ENCODE measurements at regions not wholly inside any gene's neighbourhood (a gene's known extent, or its start where the extent isn't known, plus 50 kb on each side); places are given as distances from the start of the nearest gene placed in this dataset.

DNA sequence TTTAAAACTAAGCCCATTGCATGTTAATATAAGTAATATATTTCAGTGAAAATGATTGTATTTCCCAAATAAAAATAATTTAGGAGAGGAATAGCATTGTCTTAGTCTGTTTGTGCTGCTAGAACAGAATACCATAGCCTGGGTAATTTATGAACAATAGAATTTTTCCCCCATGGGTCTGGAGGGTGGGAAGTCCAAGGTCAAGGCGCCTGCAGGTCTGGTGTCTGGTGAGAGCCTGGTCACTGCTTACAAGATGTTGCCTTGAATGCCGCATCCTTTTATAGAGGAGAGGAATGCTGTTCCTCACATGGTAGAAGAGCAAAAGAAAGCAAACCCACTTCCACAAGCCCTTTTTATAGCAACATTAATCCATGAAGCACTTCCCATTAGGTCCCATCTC lies 161.3 kb upstream of the ZFHX3 start:
- Histone ChIP-seq H2AK9ac (replicated peaks; ENCODE audit: low read depth, low read length, poor library complexity) (no peak overlapping the region), H4K8ac (ENCODE audit: low read depth in 2 of 2, low read length in 2 of 2) (no peak overlapping the region), H3K27ac (ENCODE audit: insufficient read depth, low read length) (no peak overlapping the region), H2AK5ac (ENCODE audit: low read depth, low read length) (no peak overlapping the region), H3K18ac (ENCODE audit: low read depth, low read length) (no peak overlapping the region), H3K14ac (replicated peaks; ENCODE audit: low read depth, low read length) (no peak overlapping the region), H3K4me3 (ENCODE audit: insufficient read depth, low read depth, low read length) (no peak overlapping the region), H3K9ac (ENCODE audit: low read depth, low read length) (no peak overlapping the region), H3K79me1 (ENCODE audit: low read depth in 1 of 2, low read length in 2 of 2) (no peaks in the 10 kb centered on the region), H2AFZ (replicated peaks; ENCODE audit: low read length, poor library complexity) (no peak overlapping the region), H3K27me3 (ENCODE audit: control insufficient read depth, insufficient read depth, low read length) (no peaks in the 10 kb centered on the region), H2BK15ac (ENCODE audit: low read depth, low read length) (no peak overlapping the region), H3K9me3 (ENCODE audit: control insufficient read depth, insufficient read depth, low read length) (peaks cover 3% of the 10 kb centered on the region), H3K36me3 (ENCODE audit: control insufficient read depth, insufficient read depth, low read length) (no peaks in the 10 kb centered on the region), H4K91ac (ENCODE audit: insufficient read depth, low read depth, low read length) (no peak overlapping the region), H2BK5ac (ENCODE audit: low read depth, low read length, poor library complexity, severe bottlenecking) (no peak overlapping the region), H4K5ac (ENCODE audit: low read depth, low read length) (no peak overlapping the region), H3K56ac (ENCODE audit: extremely low read depth, insufficient read depth, low read length) (no peak overlapping the region), H4K20me1 (ENCODE audit: insufficient read depth, low read length) (no peaks in the 10 kb centered on the region), H3K9me1 (ENCODE audit: insufficient read depth, low read length) (peaks cover 4% of the 10 kb centered on the region; the same call in 1 of the 2 replicates), H3K4ac (ENCODE audit: low read depth, low read length) (no peak overlapping the region), H3K4me1 (ENCODE audit: control insufficient read depth, insufficient read depth, low read length) (peaks cover 14% of the 10 kb centered on the region), H2BK120ac (ENCODE audit: low read depth, low read length) (no peak overlapping the region), H2BK20ac (ENCODE audit: low read depth, low read length) (no peak overlapping the region), H3K23ac (ENCODE audit: low read depth, low read length) (no peak overlapping the region), H3K4me2 (ENCODE audit: low read depth, low read length) (no peak overlapping the region)
- TF ChIP-seq, protein P1, sequence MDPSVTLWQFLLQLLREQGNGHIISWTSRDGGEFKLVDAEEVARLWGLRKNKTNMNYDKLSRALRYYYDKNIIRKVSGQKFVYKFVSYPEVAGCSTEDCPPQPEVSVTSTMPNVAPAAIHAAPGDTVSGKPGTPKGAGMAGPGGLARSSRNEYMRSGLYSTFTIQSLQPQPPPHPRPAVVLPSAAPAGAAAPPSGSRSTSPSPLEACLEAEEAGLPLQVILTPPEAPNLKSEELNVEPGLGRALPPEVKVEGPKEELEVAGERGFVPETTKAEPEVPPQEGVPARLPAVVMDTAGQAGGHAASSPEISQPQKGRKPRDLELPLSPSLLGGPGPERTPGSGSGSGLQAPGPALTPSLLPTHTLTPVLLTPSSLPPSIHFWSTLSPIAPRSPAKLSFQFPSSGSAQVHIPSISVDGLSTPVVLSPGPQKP (IDR thresholded peaks at IDR 0.05; ENCODE audit: borderline replicate concordance, low read depth, low read length), result no peak
- no peak for TF ChIP-seq FOS (IDR thresholded peaks at IDR 0.05; ENCODE audit: low read depth, low read length)
- no peak for TF ChIP-seq CEBPB (IDR thresholded peaks at IDR 0.05; ENCODE audit: low read depth, low read length)
- no peak for TF ChIP-seq RFX5 (IDR thresholded peaks at IDR 0.05; ENCODE audit: low read depth, low read length)
- TF ChIP-seq RCOR1 (IDR thresholded peaks at IDR 0.05; ENCODE audit: insufficient replicate concordance, low read length), result no peak
- TF ChIP-seq SMC3 (IDR thresholded peaks at IDR 0.05; ENCODE audit: low read depth, low read length), result no peak
- no peak for TF ChIP-seq MAFK (IDR thresholded peaks at IDR 0.05; ENCODE audit: low read depth, low read length)
- no peak for TF ChIP-seq USF2 (IDR thresholded peaks at IDR 0.05; ENCODE audit: low read depth, low read length)
- no peak for TF ChIP-seq CHD1 (IDR thresholded peaks at IDR 0.05; ENCODE audit: low read depth, low read length)
- no peak for TF ChIP-seq NFE2L2 (IDR thresholded peaks at IDR 0.05; ENCODE audit: low read depth, low read length)
- TF ChIP-seq MXI1 (IDR thresholded peaks at IDR 0.05; ENCODE audit: borderline replicate concordance, low read depth, low read length), result no peak
- TF ChIP-seq, protein P2, sequence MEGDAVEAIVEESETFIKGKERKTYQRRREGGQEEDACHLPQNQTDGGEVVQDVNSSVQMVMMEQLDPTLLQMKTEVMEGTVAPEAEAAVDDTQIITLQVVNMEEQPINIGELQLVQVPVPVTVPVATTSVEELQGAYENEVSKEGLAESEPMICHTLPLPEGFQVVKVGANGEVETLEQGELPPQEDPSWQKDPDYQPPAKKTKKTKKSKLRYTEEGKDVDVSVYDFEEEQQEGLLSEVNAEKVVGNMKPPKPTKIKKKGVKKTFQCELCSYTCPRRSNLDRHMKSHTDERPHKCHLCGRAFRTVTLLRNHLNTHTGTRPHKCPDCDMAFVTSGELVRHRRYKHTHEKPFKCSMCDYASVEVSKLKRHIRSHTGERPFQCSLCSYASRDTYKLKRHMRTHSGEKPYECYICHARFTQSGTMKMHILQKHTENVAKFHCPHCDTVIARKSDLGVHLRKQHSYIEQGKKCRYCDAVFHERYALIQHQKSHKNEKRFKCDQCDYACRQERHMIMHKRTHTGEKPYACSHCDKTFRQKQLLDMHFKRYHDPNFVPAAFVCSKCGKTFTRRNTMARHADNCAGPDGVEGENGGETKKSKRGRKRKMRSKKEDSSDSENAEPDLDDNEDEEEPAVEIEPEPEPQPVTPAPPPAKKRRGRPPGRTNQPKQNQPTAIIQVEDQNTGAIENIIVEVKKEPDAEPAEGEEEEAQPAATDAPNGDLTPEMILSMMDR (conservative IDR thresholded peaks at IDR 0.05; ENCODE audit: low read depth, low read length), result no peak
- TF ChIP-seq RAD21 (IDR thresholded peaks at IDR 0.05; ENCODE audit: low read length), result no peak
- TF ChIP-seq MAZ (IDR thresholded peaks at IDR 0.05; ENCODE audit: borderline replicate concordance, low read depth, low read length), result no peak
- no peak for TF ChIP-seq POLR2A (IDR thresholded peaks at IDR 0.05; ENCODE audit: low read depth, low read length)
- TF ChIP-seq BHLHE40 (IDR thresholded peaks at IDR 0.05; ENCODE audit: low read depth, low read length), result no peak
- ATAC-seq (ENCODE audit: low read depth) (no peak), DNase-seq (no peak)
- BruUV-seq (replicated peaks), result no TSS peak
- dilution Hi-C loops (cut with HindIII; ENCODE audit: low sequenced_read_pairs, unreplicated experiment) (no loop called here), in situ Hi-C loops (cut with MboI; ENCODE audit: low sequenced_read_pairs) (no loop called here), intact Hi-C loops (cut with micrococcal nuclease) (loop anchor here (10.0 kb wide), 1 partner anchor 274 kb away; no protein-coding TSS in a partner anchor)
- ChIA-PET POLR2A (ENCODE audit: unreplicated experiment) (interaction anchor here (0.6 kb wide), 1 partner anchor 198 kb away, joined by 3 read pairs; no protein-coding TSS in a partner anchor), CTCF (no interaction called here)
- WGBS, 2 experiments (ENCODE audit: extremely low coverage in 2 of 2, insufficient read length in 1 of 2), result no CpG with 5 or more reads among the region's 2 CpGs
